ENCODE measurements at regions not wholly inside any gene's neighbourhood (a gene's known extent, or its start where the extent isn't known, plus 50 kb on each side); places are given as distances from the start of the nearest gene placed in this dataset.

DNA sequence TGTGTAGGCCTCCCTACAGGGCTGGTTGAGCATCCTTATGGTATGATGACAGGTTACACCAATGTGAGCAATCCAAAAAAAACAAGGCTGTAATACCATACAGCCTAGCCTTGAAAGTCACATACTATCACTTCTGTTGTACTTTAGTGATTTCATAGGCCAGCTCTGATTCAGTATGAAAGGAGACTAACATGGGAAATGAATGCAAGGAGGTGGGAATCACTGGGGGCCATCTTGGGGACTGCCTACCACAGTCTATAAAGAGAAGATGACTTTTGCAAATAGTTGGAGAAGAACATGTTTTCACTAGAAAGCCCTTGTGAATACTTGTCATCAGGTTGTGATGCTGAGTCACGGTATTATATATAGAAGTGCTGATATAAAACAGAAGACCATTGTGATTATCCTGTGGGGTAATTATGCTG lies 270.7 kb downstream of the S1PR1 start:
- no peaks in the 10 kb centered on the region for H4K20me1 ChIP-seq (ENCODE audit: insufficient read depth, low read length)
- H3K9me2 ChIP-seq (ENCODE audit: low read depth, low read length), result no peaks in the 10 kb centered on the region
- no peak for TF ChIP-seq EZH2 (IDR thresholded peaks at IDR 0.05; ENCODE audit: borderline replicate concordance, low read length)
- TF ChIP-seq, protein P1, sequence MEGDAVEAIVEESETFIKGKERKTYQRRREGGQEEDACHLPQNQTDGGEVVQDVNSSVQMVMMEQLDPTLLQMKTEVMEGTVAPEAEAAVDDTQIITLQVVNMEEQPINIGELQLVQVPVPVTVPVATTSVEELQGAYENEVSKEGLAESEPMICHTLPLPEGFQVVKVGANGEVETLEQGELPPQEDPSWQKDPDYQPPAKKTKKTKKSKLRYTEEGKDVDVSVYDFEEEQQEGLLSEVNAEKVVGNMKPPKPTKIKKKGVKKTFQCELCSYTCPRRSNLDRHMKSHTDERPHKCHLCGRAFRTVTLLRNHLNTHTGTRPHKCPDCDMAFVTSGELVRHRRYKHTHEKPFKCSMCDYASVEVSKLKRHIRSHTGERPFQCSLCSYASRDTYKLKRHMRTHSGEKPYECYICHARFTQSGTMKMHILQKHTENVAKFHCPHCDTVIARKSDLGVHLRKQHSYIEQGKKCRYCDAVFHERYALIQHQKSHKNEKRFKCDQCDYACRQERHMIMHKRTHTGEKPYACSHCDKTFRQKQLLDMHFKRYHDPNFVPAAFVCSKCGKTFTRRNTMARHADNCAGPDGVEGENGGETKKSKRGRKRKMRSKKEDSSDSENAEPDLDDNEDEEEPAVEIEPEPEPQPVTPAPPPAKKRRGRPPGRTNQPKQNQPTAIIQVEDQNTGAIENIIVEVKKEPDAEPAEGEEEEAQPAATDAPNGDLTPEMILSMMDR (IDR thresholded peaks at IDR 0.05; ENCODE audit: low read length), result no peak
- no peak overlapping the region for H3K9ac ChIP-seq (ENCODE audit: low read length)
- H3K4me2 ChIP-seq (ENCODE audit: low read length), result no peak overlapping the region
- H3K9me3 ChIP-seq (ENCODE audit: low read length), result no peaks in the 10 kb centered on the region
- H3K4me3 ChIP-seq (ENCODE audit: low read depth, low read length, poor library complexity, severe bottlenecking), result no peak overlapping the region
- H3K27me3 ChIP-seq (ENCODE audit: insufficient read depth, low read length), result no peaks in the 10 kb centered on the region
- H3K4me1 ChIP-seq (ENCODE audit: insufficient read depth, low read length, severe bottlenecking), result no peaks in the 10 kb centered on the region
- no peak overlapping the region for H2AFZ ChIP-seq (ENCODE audit: low read length)
- no peaks in the 10 kb centered on the region for H3F3A ChIP-seq (ENCODE audit: insufficient read depth, low read length)
- H3K79me2 ChIP-seq (ENCODE audit: insufficient read depth, low read length), result no peaks in the 10 kb centered on the region
- no peaks in the 10 kb centered on the region for H3K36me3 ChIP-seq (ENCODE audit: insufficient read depth, low read length)
- no peak overlapping the region for H3K27ac ChIP-seq (ENCODE audit: low read depth, low read length, poor library complexity, severe bottlenecking)

DNA sequence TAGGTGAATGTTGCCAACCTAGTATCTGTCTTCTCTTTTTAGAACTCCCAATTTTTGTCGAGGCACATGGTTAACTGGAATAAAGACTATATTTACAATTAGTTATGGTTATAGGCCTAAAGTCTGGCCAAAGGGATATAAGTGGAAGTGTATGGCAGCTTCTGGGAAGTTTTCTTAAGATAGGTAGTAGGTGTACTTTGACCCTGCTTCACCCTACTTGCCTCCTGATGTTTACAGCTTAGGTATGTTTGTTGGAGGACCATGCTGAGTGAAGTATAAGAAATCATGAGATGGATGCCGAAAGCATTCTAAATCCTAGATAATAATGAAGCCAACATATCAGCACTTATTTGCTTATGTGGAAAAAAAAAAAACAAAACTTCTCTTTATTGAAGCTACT lies 272.1 kb downstream of the S1PR1 start:
- H3K27ac ChIP-seq (ENCODE audit: low read depth, low read length, poor library complexity, severe bottlenecking), result no peak overlapping the region
- H3K4me2 ChIP-seq (ENCODE audit: low read length), result no peak overlapping the region
- TF ChIP-seq EZH2 (IDR thresholded peaks at IDR 0.05; ENCODE audit: borderline replicate concordance, low read length), result no peak
- TF ChIP-seq, protein P1 (IDR thresholded peaks at IDR 0.05; ENCODE audit: low read length), result no peak
- H4K20me1 ChIP-seq (ENCODE audit: insufficient read depth, low read length), result no peaks in the 10 kb centered on the region
- no peaks in the 10 kb centered on the region for H3K9me2 ChIP-seq (ENCODE audit: low read depth, low read length)
- H3K36me3 ChIP-seq (ENCODE audit: insufficient read depth, low read length), result no peaks in the 10 kb centered on the region
- H3K4me3 ChIP-seq (ENCODE audit: low read depth, low read length, poor library complexity, severe bottlenecking), result no peak overlapping the region
- H3K9me3 ChIP-seq (ENCODE audit: low read length), result no peaks in the 10 kb centered on the region
- no peaks in the 10 kb centered on the region for H3K4me1 ChIP-seq (ENCODE audit: insufficient read depth, low read length, severe bottlenecking)
- no peak overlapping the region for H3K9ac ChIP-seq (ENCODE audit: low read length)
- H3F3A ChIP-seq (ENCODE audit: insufficient read depth, low read length), result no peaks in the 10 kb centered on the region
- no peaks in the 10 kb centered on the region for H3K27me3 ChIP-seq (ENCODE audit: insufficient read depth, low read length)
- H2AFZ ChIP-seq (ENCODE audit: low read length), result no peak overlapping the region
- no peaks in the 10 kb centered on the region for H3K79me2 ChIP-seq (ENCODE audit: insufficient read depth, low read length)

DNA sequence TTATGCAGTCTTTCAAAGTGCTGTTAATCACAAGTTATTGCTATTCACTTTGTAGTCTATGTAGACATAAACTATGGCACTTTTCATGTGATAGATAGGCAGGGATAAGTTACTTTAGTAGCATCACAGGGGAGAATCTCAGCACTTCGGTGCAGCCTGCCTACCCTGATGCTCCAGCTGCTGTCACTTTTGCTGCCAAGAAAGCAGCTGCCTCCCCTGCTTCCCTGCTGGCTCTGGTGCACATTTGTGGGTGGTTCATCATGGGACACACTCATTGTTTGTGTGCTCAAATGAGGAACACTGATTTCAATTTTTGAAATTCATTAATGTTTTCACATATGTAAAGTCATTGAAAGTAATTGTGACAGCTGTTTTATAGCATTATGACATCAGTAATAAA lies 272.6 kb downstream of the S1PR1 start:
- no peak overlapping the region for H2AFZ ChIP-seq (ENCODE audit: low read length)
- H3K9ac ChIP-seq (ENCODE audit: low read length), result no peak overlapping the region
- no peaks in the 10 kb centered on the region for H3K36me3 ChIP-seq (ENCODE audit: insufficient read depth, low read length)
- H3K9me3 ChIP-seq (ENCODE audit: low read length), result no peaks in the 10 kb centered on the region
- H3K79me2 ChIP-seq (ENCODE audit: insufficient read depth, low read length), result no peaks in the 10 kb centered on the region
- H4K20me1 ChIP-seq (ENCODE audit: insufficient read depth, low read length), result no peaks in the 10 kb centered on the region
- no peak overlapping the region for H3K4me2 ChIP-seq (ENCODE audit: low read length)
- H3K4me3 ChIP-seq (ENCODE audit: low read depth, low read length, poor library complexity, severe bottlenecking), result no peak overlapping the region
- TF ChIP-seq, protein P1 (IDR thresholded peaks at IDR 0.05; ENCODE audit: low read length), result no peak
- TF ChIP-seq EZH2 (IDR thresholded peaks at IDR 0.05; ENCODE audit: borderline replicate concordance, low read length), result no peak
- H3F3A ChIP-seq (ENCODE audit: insufficient read depth, low read length), result no peaks in the 10 kb centered on the region
- no peaks in the 10 kb centered on the region for H3K4me1 ChIP-seq (ENCODE audit: insufficient read depth, low read length, severe bottlenecking)
- no peaks in the 10 kb centered on the region for H3K9me2 ChIP-seq (ENCODE audit: low read depth, low read length)
- no peaks in the 10 kb centered on the region for H3K27me3 ChIP-seq (ENCODE audit: insufficient read depth, low read length)
- no peak overlapping the region for H3K27ac ChIP-seq (ENCODE audit: low read depth, low read length, poor library complexity, severe bottlenecking)
